Fibroblast of skin of left biceps (primary cell): ENCODE measurements at regions not wholly inside any gene's neighbourhood (a gene's known extent, or its start where the extent isn't known, plus 50 kb on each side); places are given as distances from the start of the nearest gene placed in this dataset.
"Not testable (repeated sequence)": the region's sequence is repeated elsewhere in the genome, so short reads cannot be mapped to it uniquely, and the experiment has no call there.

Experiments
- DNase-seq, 2 experiments: peaks; one replicate each; pipeline ENCODE4 v3.0.0-alpha.2; 2013; ENCODE audit warnings: low read depth in 2 of 2

GRCh38 chr13:22934744-22935523 is 245.8 kb upstream of the SGCG start:
- DNase-seq: no peak

GRCh38 chr13:22936228-22936627 is 244.6 kb upstream of the SGCG start:
- DNase-seq: no peak

GRCh38 chr13:22937241-22937640 is 243.5 kb upstream of the SGCG start:
- DNase-seq: no peak

- no peak for DNase-seq
Measured at GRCh38 chr13:22937953-22938352, 242.8 kb upstream of the SGCG start.

GRCh38 chr13:22938576-22938975 is 242.2 kb upstream of the SGCG start:
- no peak for DNase-seq

- DNase-seq: no peak
Measured at GRCh38 chr13:22939157-22939556, 241.6 kb upstream of the SGCG start.

GRCh38 chr13:22940090-22940710 is 240.6 kb upstream of the SGCG start:
- no peak for DNase-seq

GRCh38 chr13:22940736-22941135 is 240.0 kb upstream of the SGCG start:
- no peak for DNase-seq

- not testable (repeated sequence) for DNase-seq
Measured at GRCh38 chr13:22941495-22941894, 239.3 kb upstream of the SGCG start.

GRCh38 chr13:22942831-22943230 is 237.9 kb upstream of the SGCG start:
- not testable (repeated sequence) for DNase-seq

GRCh38 chr13:22944378-22944777 is 236.4 kb upstream of the SGCG start:
- DNase-seq: no peak

GRCh38 chr13:22945321-22946226 is 235.2 kb upstream of the SGCG start:
- DNase-seq: no peak

- DNase-seq: no peak
Measured at GRCh38 chr13:22948421-22948820, 232.4 kb upstream of the SGCG start.

GRCh38 chr13:22952018-22952417 is 228.8 kb upstream of the SGCG start:
- not testable (repeated sequence) for DNase-seq

- DNase-seq: not testable (repeated sequence)
Measured at GRCh38 chr13:22955147-22955546, 225.6 kb upstream of the SGCG start.

GRCh38 chr13:22956456-22957115 is 224.2 kb upstream of the SGCG start:
- not testable (repeated sequence) for DNase-seq

GRCh38 chr13:22959859-22960258 is 220.9 kb upstream of the SGCG start:
- not testable (repeated sequence) for DNase-seq

GRCh38 chr13:22960827-22961226 is 220.0 kb upstream of the SGCG start:
- no peak for DNase-seq

GRCh38 chr13:22961342-22961741 is 219.4 kb upstream of the SGCG start:
- not testable (repeated sequence) for DNase-seq

- no peak for DNase-seq
Measured at GRCh38 chr13:22961835-22962537, 218.8 kb upstream of the SGCG start.
